HG03565 (cell line): ENCODE measurements at regions not wholly inside any gene's neighbourhood (a gene's known extent, or its start where the extent isn't known, plus 50 kb on each side); places are given as distances from the start of the nearest gene placed in this dataset.

Experiments
- ATAC-seq: cut with Tn5 transposase; IDR thresholded peaks from one replicate; pipeline ENCODE4 v1.9.1; 2021; ENCODE audit warnings: mild to moderate bottlenecking, moderate library complexity; ENCODE audit not compliant: unreplicated experiment

GRCh38 chr6:45742591-45742990 lies 273.1 kb downstream of the CLIC5 start:
- ATAC-seq: no peak

GRCh38 chr6:45741437-45742171 lies 274.1 kb downstream of the CLIC5 start:
- ATAC-seq: peak; percentile 53

- no peak for ATAC-seq
Observed at GRCh38 chr6:45739058-45739457, 276.6 kb downstream of the CLIC5 start.

- no peak for ATAC-seq
Observed at GRCh38 chr6:45738057-45738455, 277.6 kb downstream of the CLIC5 start.

- peak; percentile 62 for ATAC-seq
Observed at GRCh38 chr6:45737331-45738056, 278.2 kb downstream of the CLIC5 start.

- no peak for ATAC-seq
Observed at GRCh38 chr6:45736134-45736533, 279.5 kb downstream of the CLIC5 start.

- ATAC-seq: no peak
Observed at GRCh38 chr6:45732731-45733130, 282.9 kb downstream of the CLIC5 start.

- ATAC-seq: no peak
Observed at GRCh38 chr6:45730232-45730631, 285.4 kb downstream of the CLIC5 start.

- ATAC-seq: no peak
Observed at GRCh38 chr6:45728674-45729073, 287.0 kb downstream of the CLIC5 start.

- ATAC-seq: no peak
Observed at GRCh38 chr6:45727819-45728449, 287.7 kb downstream of the CLIC5 start.

GRCh38 chr6:45727228-45727627 lies 288.4 kb downstream of the CLIC5 start:
- ATAC-seq: no peak

- no peak for ATAC-seq
Observed at GRCh38 chr6:45726444-45726843, 289.2 kb downstream of the CLIC5 start.

- no peak for ATAC-seq
Observed at GRCh38 chr6:45724511-45724910, 291.1 kb downstream of the CLIC5 start.

- no peak for ATAC-seq
Observed at GRCh38 chr6:45724027-45724426, 291.6 kb downstream of the CLIC5 start.

GRCh38 chr6:45722876-45723275 lies 292.8 kb downstream of the CLIC5 start:
- no peak for ATAC-seq

GRCh38 chr6:45721665-45722064 lies 294.0 kb downstream of the CLIC5 start:
- ATAC-seq: no peak

- no peak for ATAC-seq
Observed at GRCh38 chr6:45718871-45719270, 296.8 kb downstream of the CLIC5 start.

GRCh38 chr6:45718131-45718530 lies 297.5 kb downstream of the CLIC5 start:
- ATAC-seq: no peak

- no peak for ATAC-seq
Observed at GRCh38 chr6:45717715-45718114, 297.9 kb downstream of the CLIC5 start.

GRCh38 chr6:45717027-45717426 lies 298.6 kb downstream of the CLIC5 start:
- no peak for ATAC-seq

GRCh38 chr6:45715508-45715803 lies 300.2 kb downstream of the CLIC5 start:
- ATAC-seq: no peak
